ENCODE measurements at regions not wholly inside any gene's neighbourhood (a gene's known extent, or its start where the extent isn't known, plus 50 kb on each side); places are given as distances from the start of the nearest gene placed in this dataset.

GRCh38 chr10:129018511-129018910 lies 448.5 kb upstream of the MGMT start:
- ATAC-seq (ENCODE audit: insufficient read depth, low FRiP score): no peak
- Histone ChIP-seq H3K4me1 (ENCODE audit: control insufficient read depth in 5 of 5, insufficient read depth in 5 of 5, low read length in 5 of 5) (peaks cover 0 to 26% (median 3%) of the 10 kb centered on the region in 5 donors), H3K36me3 (ENCODE audit: control insufficient read depth in 4 of 4, insufficient read depth in 4 of 4, low read length in 4 of 4) (no peaks in the 10 kb centered on the region), H3K9ac (ENCODE audit: insufficient read depth in 1 of 2, low read length in 2 of 2) (no peak overlapping the region), H3K4me3 (no peak overlapping the region), H3K27me3 (ENCODE audit: control insufficient read depth in 3 of 3, insufficient read depth in 3 of 3, low read length in 2 of 3) (no peaks in the 10 kb centered on the region), H3K27ac (ENCODE audit: low read depth in 1 of 2, low read length in 1 of 2) (no peak overlapping the region), H3K9me3 (ENCODE audit: control insufficient read depth in 4 of 4, insufficient read depth in 3 of 4, low read length in 3 of 4) (peaks cover 0 to 1% (median 0%) of the 10 kb centered on the region in 4 donors)
- no peak for TF ChIP-seq CTCF (IDR thresholded peaks at IDR 0.05; ENCODE audit: control extremely low read depth, extremely low read depth)
- WGBS, 2 donors: 90 to 93% methylated on average over 6 of the region's 6 CpGs
- DNase-seq: no peak

GRCh38 chr10:129020651-129021330 lies 446.2 kb upstream of the MGMT start:
- TF ChIP-seq CTCF (IDR thresholded peaks at IDR 0.05; ENCODE audit: control extremely low read depth, extremely low read depth): no peak
- Histone ChIP-seq H3K4me1 (ENCODE audit: control insufficient read depth in 5 of 5, insufficient read depth in 5 of 5, low read length in 5 of 5) (peaks cover 0 to 35% (median 3%) of the 10 kb centered on the region in 5 donors), H3K27me3 (ENCODE audit: control insufficient read depth in 3 of 3, insufficient read depth in 3 of 3, low read length in 2 of 3) (no peaks in the 10 kb centered on the region), H3K27ac (ENCODE audit: low read depth in 1 of 2, low read length in 1 of 2) (no peak overlapping the region), H3K4me3 (no peak overlapping the region), H3K9me3 (ENCODE audit: control insufficient read depth in 4 of 4, insufficient read depth in 3 of 4, low read length in 3 of 4) (peaks cover 0 to 1% (median 0%) of the 10 kb centered on the region in 4 donors), H3K36me3 (ENCODE audit: control insufficient read depth in 4 of 4, insufficient read depth in 4 of 4, low read length in 4 of 4) (no peaks in the 10 kb centered on the region), H3K9ac (ENCODE audit: insufficient read depth in 1 of 2, low read length in 2 of 2) (no peak overlapping the region)
- ATAC-seq (ENCODE audit: insufficient read depth, low FRiP score): no peak
- 75 to 82% methylated on average over 8 of the region's 8 CpGs for WGBS, 2 donors
- DNase-seq: no peak

- 55 to 70% methylated on average over 18 of the region's 18 CpGs for WGBS, 2 donors
- ATAC-seq (ENCODE audit: insufficient read depth, low FRiP score) (no peak), DNase-seq (peak; percentile 67 to 75 (median 75))
- TF ChIP-seq CTCF (IDR thresholded peaks at IDR 0.05; ENCODE audit: control extremely low read depth, extremely low read depth): no peak
- Histone ChIP-seq H3K27me3 (ENCODE audit: control insufficient read depth in 3 of 3, insufficient read depth in 3 of 3, low read length in 2 of 3) (no peaks in the 10 kb centered on the region), H3K4me1 (ENCODE audit: control insufficient read depth in 5 of 5, insufficient read depth in 5 of 5, low read length in 5 of 5) (peaks cover 0 to 35% (median 3%) of the 10 kb centered on the region in 5 donors), H3K9ac (ENCODE audit: insufficient read depth in 1 of 2, low read length in 2 of 2) (no peak overlapping the region), H3K4me3 (no peak overlapping the region), H3K36me3 (ENCODE audit: control insufficient read depth in 4 of 4, insufficient read depth in 4 of 4, low read length in 4 of 4) (no peaks in the 10 kb centered on the region), H3K9me3 (ENCODE audit: control insufficient read depth in 4 of 4, insufficient read depth in 3 of 4, low read length in 3 of 4) (no peaks in the 10 kb centered on the region), H3K27ac (ENCODE audit: low read depth in 1 of 2, low read length in 1 of 2) (no peak overlapping the region)
These were observed 445.3 kb upstream of the MGMT start for GRCh38 chr10:129021594-129022304.

All from lung (tissue), 11 donors.